GM21423 (cell line): ENCODE measurements at regions not wholly inside any gene's neighbourhood (a gene's known extent, or its start where the extent isn't known, plus 50 kb on each side); places are given as distances from the start of the nearest gene placed in this dataset.
A peak's percentile ranks its signal among the peaks of the same experiment; 100 is the strongest.

Experiments used
- ATAC-seq: cut with Tn5 transposase; IDR thresholded peaks from one replicate; pipeline ENCODE4 v1.9.1; 2021; ENCODE audit warnings: mild to moderate bottlenecking, moderate library complexity; ENCODE audit not compliant: unreplicated experiment

DNA sequence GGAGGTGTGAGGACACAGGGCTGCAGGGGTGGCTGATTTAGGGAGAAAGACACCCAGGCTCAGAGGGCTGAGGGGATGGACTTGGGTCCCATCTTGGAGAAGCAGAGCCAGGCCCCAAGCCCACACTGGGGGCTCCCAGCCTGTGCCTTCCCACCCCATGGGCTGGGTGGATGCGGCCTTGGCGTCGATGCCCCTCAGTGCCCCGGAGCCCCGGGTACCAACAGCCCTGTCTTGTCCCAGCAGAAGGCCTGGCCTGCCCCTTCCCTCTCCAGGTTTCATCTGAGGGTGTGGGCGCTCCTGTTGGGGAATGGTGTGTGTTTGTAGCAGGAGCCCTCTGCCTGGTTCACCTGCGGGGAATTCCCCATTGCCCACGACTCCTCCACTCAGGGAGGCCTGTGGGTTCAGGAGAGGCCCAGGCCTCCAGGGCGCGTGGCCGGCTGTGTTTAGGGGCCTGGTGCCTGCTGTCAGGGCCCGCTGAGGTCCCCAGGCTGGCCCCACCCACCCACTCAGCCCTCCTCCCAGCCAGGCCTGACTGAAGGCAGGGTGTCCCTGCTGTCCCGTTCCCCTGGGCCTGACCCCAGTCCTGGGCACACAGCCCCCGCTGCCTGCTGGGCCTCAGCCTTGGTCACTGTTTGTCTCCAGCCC is 51.1 kb upstream of the BEGAIN start:
- no peak for ATAC-seq

DNA sequence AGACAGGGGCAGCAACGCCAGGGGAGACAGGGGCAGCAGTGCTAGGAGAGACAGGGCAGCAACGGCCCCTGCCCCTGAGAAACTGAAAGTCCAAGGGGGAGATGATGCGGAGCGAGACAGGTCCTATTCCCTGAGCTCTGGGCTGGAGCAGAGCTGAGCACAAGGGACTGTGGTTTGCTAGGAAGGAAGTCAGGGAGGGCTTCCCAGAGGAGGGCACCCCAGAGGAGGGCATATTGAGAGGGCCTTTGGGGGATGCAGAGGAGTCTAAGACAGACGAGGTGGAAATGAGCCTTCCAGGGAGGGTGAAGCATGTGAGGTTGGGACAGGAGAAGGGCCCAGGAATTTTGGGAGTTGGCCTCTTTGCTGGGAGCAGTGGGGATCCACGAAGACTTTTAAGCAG is 52.1 kb upstream of the BEGAIN start:
- ATAC-seq: no peak

DNA sequence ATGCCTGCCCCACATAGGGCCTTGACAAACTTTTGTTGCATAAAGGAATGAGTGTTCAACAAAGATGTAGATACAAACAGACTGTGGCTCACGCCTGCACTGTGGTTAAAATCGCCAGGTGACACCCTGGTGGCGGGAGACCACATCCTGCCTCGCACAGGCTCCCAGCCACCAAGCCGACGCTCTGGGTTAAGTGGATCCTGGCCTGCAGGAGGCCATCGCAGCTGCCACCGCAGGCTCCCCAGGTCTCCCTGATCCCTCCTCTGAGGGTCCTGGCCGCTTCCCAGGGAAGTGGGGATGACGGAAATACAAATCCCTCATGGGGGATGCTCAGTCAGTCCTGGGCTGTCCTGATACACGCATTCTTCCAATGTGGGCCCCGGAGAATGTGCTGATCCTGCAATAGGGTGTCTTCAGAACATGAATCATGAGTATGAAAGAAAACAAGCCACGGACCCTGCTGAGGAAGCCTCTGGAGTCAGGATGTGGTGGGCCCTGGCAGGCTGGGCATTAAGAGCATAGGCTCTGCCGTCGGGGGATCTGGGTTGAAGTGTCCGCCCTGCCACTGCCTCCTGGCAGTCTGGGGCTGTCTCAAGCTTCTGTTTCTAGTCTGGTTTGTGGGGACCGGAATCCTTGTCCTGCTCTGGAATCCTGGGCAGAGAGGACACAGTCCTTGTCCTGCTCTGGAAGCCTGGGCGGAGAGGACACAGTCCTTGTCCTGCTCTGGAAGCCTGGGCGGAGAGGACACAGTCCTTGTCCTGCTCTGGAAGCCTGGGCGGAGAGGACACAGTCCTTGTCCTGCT is 53.5 kb upstream of the BEGAIN start:
- peak; percentile 98 for ATAC-seq

DNA sequence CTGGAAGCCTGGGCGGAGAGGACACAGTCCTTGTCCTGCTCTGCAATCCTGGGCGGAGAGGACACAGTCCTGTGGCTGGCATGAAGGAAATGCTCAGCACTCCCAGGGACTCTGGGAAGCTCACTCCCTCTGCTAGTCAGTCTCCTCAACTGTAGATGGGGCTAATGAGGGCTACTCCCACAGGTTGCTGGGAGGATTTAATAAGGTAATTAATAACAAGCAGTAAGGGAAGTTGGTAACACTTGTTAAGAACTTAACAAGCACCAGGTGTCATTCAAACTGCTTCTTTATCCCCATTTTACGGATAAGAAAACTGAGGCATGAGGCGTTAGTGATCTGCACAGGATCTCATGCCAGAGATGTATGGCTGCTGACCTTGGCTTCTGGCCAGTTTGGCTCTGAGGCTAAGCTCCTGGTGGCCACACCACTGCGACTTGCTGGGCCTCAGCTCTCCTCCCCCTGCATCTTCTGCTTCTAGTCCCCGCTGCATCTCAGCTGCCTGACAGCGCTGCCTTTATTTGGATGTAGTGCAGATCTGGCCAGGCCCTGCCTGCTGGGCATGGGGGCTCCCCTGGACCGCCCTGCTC is 54.1 kb upstream of the BEGAIN start:
- no peak for ATAC-seq

DNA sequence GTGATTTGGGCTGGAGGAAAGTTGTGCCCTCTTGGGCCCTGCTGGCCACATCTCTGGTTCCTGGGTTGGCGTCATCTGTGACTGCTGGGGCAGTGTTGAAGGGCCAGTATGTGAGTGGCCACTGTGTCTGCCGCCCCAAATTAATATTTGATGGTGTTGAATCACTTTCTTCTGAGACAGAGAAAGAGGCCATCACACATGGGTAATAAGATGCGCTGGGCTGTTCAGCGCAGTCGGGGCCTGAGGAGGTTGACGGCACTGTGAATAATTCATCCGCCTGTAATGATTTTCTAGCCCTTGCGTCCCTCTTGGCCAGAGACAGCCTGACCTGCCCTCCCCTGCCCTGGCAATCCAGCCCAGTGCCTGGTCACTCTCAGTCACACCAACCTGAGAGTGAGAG is 56.2 kb upstream of the BEGAIN start:
- ATAC-seq: no peak

DNA sequence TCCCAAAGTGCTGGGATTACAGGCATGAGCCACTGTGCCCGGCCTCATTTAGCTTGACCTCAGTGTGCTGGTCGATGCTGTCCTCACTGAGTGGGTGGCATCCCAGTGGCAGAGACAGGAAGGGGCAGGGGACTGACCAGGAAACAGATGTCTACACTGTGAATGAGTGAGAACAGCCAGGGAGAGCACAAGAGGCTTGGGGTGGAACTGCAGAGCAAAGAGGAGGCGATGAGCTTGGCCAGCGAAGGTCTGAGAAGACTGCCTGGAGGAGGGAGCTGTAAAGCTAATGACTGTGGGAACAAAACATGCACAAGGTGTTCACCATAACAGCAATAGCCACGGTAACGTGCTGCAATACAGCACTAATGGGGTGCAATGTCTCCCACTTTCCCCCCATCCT is 57.2 kb upstream of the BEGAIN start:
- no peak for ATAC-seq

DNA sequence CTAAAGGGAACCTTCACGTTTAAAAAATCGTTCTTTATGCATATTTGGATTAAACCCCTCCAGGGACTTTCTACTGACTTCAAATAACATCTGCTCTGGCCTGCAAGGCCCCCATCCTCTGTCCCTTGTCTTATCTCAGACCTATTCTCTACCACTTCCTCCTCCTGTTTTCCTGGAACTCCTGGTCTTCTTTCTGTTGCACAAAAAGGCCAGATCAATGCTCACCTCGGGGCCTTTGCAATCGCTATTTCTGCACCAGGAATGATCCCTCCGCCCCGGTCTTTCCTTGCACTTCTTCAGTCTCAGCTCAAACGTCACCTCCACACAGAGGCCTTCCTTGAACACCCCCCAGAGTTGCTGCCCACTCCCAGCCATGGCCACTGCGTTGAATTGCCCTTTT is 57.6 kb upstream of the BEGAIN start:
- no peak for ATAC-seq

DNA sequence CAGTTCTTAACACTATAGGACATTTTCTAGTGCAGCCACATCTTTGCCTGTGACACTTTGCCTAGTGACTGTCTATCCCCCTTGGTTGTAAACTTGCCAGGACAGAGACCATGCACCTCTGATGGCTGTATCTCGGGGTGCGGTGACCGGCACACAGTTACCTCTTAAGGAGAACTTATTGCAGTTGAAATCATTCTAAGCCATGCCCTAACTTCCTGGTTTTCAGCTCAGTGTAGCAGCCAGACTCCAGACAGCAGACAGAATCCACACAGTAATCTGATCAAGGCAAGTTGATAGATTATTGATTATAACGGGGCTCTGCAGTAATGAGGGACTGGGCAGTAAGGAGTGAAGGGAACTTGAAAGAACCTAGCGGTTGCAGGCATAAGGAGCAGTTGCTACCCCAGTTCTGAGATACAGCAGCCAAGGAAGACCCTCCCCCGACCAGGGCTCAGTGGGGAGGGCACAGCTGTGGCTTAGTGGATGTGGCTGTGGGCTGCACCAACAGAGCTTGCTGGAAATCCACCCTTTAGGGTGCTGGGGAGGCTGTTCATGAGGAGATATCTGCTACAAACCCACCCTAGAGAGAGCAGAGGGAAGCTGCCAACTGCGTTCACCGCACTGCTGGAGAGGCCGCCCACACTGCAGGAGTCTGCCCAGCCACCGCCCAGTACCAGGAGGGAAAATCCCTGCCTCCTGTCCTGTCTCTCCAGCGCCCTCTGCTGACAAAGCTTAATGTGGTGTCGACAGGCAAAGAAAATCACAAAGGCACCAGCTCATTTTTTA is 58.2 kb upstream of the BEGAIN start:
- peak; percentile 62 for ATAC-seq

DNA sequence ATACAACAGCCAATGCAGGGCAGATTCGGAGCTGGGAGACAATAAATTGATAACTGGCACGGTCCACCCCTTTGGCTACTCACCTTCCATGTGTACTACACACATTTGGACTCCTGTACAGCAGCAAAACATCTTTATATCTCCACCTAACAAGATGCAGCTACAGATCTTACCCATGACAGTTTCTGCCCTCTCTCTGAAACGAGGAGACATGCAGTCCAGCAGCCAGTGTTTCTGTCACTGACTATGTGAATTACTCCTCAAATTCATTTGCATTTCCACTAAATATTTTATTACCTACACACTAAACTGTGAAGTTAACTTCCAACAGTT is 58.7 kb upstream of the BEGAIN start:
- ATAC-seq: no peak

DNA sequence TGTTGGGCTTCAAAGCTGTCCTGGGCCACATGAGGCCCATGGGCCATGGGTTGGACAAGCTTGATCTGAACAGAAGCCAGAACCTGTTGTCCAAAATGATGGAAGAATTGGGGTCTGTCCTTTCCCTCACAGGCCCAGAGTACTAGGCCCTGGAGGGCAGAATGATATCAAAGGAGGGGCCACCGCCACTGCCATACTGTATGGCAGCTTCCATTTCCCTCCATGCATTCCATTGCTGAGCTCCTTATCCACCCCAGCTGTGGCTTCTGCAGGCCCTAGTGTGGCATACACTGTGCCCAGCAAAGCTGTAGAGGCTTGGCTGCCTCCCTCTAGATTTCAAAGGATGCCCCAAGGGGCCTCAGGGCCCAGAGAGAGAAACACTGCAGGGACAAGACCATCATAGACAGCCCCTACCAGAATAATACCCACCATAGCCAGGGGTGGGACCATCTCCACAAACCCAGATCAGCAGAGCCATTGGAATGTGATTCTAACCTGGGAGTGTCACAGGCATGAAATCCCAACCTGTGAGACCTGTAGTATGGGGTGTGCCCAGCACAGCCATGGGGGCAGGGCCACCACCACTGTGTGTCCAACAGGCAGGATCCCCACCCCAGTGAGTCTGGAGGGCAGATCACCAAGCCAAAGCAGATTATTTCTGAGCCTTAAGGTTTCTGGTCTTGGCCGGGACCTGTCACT is 61.4 kb upstream of the BEGAIN start:
- ATAC-seq: no peak

DNA sequence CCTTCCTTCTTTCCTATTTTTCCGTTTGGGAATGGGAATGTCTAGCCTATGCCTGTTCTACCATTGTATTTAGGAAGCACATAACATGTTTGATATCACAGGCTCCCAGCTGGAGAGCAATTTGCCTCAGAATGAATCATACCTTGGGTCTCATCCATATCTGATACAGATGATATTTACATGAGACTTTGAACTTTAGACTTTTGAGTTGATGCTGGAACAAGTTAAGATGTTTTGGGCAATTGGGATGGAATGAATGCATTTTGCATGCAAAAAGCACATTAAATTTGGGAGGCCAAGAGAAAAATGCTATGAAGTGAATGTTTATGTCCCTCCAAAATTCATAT is 61.9 kb upstream of the BEGAIN start:
- ATAC-seq: no peak

DNA sequence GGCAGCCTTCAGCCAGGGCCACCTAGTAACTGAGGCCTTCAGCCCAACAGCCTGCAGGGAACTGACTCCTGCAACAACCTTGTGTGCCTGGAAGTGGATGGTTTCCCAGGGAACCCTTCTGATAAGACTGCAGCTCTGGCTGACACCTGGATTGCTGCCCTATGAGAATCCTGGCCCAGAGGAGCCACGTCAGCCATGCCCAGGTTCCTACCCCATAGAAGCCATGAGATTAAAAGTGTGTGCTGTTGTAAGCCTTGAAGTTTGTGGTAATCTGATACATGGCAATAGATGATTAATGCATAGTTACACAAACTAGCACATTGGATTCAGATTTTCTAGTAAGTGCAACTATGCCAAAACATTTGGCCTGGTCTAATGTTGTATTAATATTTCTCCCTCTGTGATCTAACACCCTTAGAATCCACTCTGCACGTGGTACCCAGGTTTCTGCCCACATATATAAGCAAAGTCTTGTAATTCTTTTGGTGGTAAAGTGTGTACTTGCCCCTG is 64.8 kb upstream of the BEGAIN start:
- ATAC-seq: no peak

DNA sequence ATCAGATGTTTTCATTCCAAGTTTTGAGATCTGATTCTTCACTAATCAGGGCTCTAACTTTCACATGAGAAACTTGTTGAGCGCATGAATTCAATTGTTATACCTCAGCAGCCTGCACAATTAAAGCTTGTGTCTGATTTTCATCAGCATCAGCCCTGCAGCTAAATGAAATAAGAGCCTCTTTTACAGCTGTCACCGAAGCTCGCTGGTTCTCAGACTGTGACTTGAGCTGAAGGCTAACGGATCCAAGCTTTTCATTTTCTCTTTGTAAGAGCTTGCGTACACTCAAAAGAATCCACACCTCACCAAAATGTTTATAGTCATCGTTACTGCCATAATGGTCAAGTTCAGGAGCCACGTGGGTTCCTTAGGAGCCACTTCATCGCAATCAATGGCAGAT is 65.5 kb upstream of the BEGAIN start:
- no peak for ATAC-seq

DNA sequence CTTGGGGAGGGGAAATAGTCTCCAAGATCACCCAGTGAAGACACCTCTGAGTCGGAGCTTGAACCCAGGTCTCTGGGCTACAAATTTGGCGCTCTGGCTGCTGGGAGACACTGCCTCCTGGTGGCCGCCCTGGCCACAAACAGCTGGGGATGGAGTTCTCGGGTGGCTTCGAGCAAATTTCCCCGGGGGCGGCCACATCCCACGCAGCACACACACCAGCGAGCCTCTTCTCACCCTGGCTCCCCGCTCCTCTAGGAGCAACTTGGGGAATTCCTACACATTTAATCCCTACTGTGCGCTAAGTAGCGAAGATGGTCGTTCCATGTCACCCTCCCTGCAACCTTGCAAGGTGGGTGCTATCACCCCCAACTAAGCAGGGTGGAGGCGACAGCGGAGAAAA is 66.2 kb upstream of the BEGAIN start:
- no peak for ATAC-seq

DNA sequence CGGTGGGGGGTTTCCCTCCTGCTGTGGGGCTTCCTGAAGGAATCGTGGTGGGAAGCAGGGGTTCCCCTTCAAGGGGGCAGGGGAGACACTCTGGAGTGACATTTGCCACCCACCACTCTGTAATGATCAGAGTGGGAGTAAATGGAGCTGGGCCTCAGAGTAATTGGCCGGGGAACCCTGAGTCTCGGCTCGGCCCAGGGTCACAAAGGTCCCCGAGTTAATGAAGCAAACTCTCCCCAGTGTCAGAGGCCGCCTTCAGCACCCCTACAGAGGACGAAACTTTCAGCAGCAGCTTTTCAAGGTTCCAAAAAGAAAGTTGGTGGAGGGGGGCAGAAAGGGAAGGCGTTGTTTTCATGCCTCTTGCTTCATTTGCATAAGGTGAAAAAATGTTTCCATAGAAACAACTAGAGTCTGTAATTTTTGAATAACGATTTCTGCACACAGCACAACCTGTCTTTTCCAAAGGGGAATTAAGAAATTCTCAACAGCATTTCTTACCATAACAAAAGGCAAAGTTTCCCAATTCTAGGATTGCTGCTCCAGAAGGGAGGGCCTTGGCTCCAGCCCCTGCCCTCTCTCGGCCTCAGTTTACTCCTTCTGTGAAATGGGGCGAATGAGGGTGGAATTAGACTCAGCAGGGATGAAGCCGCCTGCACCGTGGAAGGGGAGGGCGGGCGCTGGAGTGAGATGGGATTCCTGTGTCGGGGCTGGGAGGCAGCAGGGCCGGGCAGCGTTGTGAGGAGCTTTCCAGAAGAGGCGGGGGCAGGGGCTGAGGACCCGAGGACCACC is 67.0 kb upstream of the BEGAIN start:
- no peak for ATAC-seq

DNA sequence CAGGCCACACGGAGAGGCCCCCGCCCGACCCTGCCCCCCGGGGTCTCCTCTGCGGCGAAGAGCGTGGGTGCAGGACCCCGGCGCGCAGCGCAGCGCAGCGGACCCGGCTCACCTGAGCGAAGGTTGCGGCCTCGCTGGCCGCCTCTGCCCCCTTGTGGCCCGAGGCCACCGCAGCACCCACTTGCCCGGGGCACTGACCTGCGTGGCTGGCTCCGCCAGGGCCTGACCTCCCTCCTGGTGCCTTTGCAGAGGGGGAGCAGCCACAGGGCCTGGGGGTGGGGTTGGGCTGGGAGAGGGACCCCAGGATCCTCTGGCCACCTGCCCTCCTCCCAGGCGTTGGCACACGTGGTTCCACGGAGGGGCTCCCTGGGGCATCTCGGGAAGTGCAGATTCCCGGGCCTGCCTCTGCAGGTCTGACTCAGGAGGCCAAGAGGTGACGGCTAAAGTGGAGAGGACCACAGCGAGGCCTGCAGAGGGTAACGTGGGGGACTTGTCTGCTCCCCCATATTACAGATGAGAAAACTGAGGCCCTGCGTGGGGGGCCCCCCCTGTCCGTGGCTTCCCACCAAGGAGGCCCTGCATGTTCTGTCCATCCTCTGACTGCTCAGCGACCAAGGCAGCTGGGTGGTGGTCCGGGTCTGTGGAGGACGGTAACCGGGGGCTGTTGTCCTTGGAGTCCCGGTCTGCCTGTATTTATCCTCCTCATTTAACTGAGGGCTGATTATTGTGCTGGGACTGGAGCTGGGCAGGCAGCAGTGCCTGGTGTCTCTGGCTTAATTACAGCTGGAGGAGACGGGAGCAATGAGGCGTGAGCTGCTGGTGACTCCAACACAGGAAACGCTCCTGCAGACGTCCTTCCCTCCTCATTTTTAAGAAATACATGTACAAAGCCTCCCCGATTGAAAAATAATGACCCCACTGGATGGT is 67.9 kb upstream of the BEGAIN start:
- ATAC-seq: no peak

DNA sequence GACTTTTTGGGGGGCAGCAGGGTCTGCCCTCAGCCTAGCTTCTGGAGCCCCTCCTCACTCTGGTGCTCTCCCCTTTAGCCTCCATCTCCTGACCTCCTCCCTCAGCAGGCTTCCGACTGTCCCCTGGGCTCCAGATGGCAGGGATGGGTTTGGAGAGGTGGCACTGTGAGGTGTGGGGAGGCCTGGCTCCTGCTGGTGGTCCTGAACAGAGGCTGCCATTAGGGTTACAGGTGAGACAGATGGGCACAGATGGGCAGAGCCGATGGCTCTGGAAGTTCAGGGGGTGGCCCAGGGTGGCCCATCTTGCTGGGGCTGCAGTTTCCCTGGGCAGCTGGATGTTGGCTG is 68.5 kb upstream of the BEGAIN start:
- ATAC-seq: no peak

DNA sequence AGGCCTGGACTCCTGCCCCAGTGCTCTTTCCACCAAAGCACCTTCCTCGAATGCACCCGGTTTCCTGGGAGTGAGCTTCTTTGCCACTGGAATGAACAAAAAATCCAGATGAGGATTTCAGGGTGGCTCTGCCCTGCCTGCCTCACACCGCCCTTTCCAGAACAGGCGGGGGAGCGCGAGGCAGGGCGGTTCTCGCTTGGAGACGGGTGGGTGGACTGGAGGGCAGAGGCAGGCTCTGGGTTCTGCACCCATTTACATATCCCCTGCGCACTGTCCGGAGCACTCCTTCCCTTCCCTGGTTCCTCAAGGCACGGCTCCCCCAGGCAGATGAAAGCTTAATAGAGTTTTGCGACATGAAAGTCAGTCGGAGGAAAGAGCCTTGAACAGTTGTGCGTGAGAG is 69.7 kb upstream of the DLK1 start:
- no peak for ATAC-seq

DNA sequence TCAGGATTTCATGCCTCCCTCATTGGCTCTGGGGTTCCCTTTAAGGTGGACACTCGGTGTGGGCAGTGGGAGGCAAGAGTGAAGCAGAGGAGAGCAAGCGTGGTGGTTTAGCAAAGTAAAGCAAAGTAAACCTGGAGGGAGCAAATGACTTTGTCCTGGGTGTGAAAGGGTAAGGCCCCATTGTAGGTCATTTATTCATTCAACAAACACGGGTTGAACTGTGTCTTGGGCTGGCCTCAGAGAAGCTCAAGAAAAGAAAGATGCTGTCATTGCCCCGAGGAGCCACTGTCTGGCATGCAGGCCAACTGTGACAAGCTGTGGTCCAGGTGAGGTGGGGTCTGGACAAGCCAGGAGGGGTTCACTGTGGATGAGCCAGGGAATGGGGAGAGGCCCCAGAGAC is 68.9 kb upstream of the DLK1 start:
- no peak for ATAC-seq
